DMS79 (cell line): ENCODE measurements at regions not wholly inside any gene's neighbourhood (a gene's known extent, or its start where the extent isn't known, plus 50 kb on each side); places are given as distances from the start of the nearest gene placed in this dataset.

Source experiments
- DNase-seq: peaks from one replicate; lab custom pipeline; 2025; lab: John Stamatoyannopoulos, UW

GRCh38 chr3:188064831-188065493 is 89.0 kb upstream of the LPP start:
- no peak for DNase-seq

DNA sequence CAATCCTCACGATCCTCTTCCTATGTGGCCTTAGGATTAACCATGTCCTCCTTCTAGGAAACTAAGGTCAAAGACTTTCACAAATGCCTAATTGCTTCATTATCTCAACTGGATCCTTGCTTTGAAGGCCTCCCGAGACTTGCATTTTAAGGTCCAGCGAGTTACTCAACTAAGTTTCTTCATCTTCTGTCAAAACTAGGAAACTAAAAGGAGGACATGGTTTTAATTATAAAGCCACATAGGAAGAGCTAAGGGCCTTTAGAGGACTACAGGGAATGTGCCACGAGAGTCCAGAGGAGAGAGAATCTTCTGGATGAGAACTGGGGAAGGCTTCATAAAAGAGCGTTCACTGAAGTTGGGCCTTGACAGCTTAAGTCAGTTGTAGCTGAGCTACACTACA is 87.8 kb upstream of the LPP start:
- no peak for DNase-seq

- no peak for DNase-seq
Measured at GRCh38 chr3:188067932-188068331, 86.0 kb upstream of the LPP start.

DNA sequence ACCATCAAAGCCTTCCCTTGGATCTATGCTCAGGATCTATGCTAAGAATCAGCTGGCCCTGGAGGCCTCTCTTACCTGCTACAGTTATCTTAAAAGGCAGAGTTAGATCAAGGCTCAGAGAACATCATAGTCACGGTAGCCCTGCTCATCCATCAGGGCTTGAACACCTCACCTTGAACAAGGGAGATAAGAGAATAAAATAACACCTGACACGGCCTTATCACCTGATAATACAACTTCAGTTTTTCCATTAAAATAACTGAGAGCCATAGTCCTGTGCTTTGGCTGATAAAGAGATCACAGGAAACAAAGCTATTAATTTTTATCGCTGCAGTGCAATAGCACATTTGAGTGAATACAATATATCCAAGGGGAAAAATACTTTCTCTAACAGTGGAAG is 85.6 kb upstream of the LPP start:
- no peak for DNase-seq

DNA sequence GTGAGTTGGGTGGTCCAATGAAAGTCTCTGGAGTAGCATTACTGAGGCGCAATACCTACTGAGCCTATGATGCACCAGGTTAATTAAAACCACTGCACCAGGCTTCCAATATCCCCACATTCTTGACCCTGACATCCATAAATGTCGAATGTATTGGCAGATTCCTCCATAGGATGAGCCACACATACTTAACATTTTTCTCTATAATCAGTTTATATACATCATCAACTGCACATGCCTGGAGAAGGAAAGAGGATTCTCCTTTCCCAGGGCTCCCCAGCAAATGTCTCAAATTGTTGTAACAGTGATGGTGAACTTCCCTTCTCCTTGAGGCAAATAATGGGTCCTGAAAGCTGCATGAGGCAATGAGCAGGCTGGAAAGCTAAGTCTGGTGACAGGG is 82.3 kb upstream of the LPP start:
- DNase-seq: no peak

GRCh38 chr3:188076176-188076575 is 77.8 kb upstream of the LPP start:
- no peak for DNase-seq

- no peak for DNase-seq
Measured at GRCh38 chr3:188077160-188077799, 76.7 kb upstream of the LPP start.

DNA sequence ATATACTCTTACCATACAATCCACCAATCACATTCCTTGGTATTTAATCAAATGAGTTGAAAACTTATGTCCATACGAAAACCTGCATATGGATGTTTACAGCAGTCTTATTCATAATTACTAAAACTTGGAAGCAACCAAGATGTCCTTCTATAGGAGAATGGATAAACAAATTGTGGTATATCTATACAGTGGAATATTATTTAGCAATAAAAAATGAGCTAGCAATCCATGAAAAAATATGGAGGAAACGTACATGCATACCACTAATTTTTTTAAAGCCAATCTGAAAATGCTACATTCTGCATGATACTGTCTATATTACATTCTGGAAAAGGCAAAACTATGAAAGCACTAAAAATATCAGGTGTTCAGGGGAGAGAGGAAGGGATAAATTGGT is 73.9 kb upstream of the LPP start:
- no peak for DNase-seq

- no peak for DNase-seq
Measured at GRCh38 chr3:188082031-188082430, 71.9 kb upstream of the LPP start.

- no peak for DNase-seq
Measured at GRCh38 chr3:188082450-188082849, 71.5 kb upstream of the LPP start.

- DNase-seq: no peak
Measured at GRCh38 chr3:188083011-188083410, 70.9 kb upstream of the LPP start.

DNA sequence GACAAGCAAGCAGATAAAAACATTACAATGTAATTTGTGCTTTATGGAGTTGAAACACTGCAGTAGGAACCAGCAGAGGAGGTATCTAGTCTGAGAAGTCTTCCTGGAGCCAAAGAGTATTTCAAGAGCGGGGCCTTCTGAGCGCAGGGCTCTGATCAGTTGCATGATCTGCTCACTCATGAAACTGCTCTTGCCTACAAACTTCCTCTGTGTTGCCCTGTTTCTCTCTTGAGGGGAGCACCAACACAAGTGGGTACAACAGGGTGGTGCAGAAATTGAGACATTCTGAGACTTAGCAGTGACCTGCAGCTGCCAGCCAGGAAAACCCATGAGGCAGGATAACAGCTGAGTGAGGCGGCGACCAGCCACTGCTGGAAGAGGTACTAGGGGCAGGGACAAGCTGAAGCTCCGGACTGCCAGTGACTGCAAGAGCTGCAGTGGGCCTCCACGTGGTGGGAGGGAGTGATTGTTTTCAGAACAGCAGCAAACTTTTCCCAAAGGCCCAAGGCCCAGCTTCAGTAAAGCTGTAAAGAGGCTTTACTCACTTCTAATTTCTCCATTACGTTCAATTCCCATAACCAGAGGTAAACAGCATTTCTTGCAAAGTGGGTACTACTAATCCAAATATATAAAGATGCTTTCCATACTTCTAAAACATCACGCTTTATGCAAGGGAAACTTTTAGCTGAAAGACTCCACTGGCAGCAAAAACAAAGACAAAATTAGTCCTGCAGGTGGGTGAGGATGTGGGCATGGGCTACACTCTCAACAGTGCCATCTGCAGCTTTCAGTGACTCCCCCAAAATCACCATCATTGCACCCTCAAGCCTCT is 69.0 kb upstream of the LPP start:
- no peak for DNase-seq

DNA sequence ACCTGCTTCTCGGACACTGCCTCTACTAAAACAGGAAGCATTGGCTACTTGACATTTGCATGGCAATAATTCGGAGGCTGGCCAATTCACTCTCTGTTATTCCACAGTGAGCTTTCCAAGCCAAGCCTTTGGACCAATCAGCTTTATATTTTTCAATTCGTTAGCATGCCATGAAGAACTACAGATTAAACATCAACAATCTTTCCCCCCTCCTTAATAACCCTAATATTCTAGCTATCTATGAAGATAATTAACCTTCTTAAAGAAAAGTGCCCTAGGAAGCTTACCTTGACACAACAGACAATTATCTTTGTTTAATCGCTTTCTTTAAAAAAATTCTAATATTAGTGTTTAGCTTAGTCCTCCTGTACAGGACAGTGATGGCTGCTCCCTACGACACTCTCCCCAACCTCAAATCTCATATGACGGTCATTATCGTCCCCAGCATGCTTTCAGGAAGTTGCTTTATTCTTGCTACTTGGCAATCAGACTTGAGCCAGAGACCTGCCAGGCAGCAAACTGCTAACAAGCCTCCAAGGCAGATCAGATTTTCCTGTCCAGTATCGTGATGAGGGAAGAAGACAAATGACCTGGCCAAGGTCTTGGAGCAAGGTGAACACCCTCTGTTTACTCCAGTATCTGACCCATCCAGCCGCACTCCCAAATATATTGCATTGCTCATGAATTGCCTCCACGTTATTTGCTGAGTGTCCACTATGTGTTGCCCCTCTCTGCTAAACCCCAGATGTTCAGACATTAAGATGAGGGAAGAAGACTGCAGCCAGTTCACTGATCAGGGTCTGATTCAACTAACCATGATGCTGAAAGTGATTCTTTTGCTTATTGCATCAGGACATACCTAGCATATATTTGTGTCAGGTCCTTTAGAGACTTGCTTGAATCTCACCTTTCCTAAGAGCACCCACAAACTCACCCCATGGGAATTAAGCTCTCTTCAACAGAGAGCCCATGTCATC is 68.1 kb upstream of the LPP start:
- DNase-seq: no peak

DNA sequence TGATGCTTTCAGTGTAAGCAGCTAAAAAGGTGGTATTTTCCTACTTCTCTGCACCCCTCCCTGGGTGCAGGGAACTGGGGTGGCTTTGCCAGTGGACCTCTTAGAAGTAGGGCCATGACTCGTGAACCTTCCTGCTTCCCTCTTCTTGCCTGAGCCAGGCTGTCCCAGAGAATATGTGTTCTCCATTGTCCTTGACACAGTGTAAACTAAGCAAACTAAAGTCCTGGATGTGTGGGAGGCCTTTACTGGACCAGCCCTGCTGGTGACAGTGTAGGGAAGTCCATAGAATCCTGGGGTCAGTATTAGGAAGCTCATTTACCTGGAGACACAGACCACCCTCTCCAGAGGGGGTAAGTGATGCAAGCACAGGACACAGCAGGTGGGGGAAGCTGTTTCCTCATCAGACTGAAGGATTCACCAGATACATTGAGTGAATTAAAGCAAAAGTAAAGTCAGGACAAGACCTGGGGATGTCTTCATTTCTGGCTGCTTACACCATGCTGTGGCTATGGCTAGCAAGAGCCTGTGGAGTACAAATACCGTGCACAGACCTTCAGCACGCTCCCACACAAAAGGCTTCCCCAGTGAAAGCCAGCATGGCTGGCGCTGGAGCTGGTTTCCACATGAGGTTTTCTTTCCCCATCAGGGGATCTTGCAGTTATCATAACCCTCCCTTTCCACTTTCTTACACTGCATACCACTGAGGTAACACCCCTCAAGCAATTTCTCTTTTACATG is 64.8 kb upstream of the LPP start:
- DNase-seq: no peak

GRCh38 chr3:188090620-188091309 is 63.2 kb upstream of the LPP start:
- peak; percentile 21 for DNase-seq

GRCh38 chr3:188091746-188092145 is 62.2 kb upstream of the LPP start:
- DNase-seq: no peak

DNA sequence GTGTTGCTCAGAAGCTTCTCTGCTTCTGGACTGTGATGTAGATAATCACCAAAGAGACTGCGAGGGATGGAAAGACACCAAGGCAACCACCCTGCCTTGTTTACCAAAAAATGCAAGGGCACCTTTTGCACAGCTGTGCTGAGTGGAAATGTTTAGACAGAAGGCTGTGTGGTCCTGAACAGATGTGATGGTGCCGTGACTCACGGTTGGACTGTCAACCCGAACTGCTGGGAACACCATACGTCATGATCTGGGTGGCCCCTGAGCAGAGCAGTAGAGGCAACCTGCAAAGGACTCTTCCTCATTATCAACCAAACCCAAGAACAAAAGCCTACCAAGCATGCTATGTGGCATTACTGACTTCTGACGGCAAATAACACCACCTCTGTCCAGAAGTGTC is 61.3 kb upstream of the LPP start:
- DNase-seq: no peak

GRCh38 chr3:188095431-188095830 is 58.5 kb upstream of the LPP start:
- DNase-seq: no peak

- no peak for DNase-seq
Measured at GRCh38 chr3:188097791-188098190, 56.2 kb upstream of the LPP start.

GRCh38 chr3:188099907-188100306 is 54.0 kb upstream of the LPP start:
- no peak for DNase-seq
